Stromal cell of bone marrow (primary cell): ENCODE measurements at regions not wholly inside any gene's neighbourhood (a gene's known extent, or its start where the extent isn't known, plus 50 kb on each side); places are given as distances from the start of the nearest gene placed in this dataset.

Experiments
- DNase-seq: peaks from one replicate; pipeline ENCODE4 v3.0.0-alpha.2; 2012; ENCODE audit warnings: low read depth

DNA sequence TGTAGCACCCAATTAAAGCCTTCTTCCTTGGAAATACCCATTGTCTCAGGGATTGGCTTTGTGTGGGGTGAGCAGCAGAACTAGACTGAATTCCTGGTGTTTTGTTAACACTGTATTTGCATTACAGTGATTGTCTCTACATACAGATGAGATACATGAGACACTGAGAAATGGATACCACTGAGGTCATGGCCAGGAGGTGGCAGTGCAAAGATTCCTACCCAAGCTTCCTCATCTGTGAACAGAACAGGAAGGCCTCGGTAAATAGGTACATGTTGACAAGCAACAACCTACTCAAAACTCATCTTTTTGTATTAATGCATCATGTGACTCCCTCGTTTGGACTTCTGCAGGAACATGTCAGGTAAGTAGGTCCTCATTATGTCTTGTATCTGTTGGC lies 445.8 kb upstream of the RGPD4 start:
- DNase-seq: no peak

DNA sequence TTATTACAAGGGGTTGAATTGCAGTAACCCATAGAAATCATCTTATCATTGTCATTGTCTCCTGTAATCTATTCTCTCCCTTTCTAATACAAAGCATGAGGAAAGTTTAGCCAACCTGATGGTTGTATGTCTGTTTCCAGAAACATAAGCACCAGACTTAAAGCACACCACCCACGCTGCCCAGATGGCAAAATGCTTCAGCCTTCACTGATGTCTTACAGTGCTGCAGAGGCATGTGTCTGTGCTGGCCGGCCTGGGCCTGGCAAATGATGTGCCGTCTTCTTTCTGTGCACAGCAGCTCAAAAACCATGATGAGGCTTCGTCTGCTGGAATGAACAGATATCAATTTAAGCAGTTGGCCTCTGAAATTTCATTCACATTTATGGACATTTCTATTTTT lies 443.0 kb upstream of the RGPD4 start:
- DNase-seq: no peak

GRCh38 chr2:107384422-107384821 lies 442.3 kb upstream of the RGPD4 start:
- DNase-seq: no peak

GRCh38 chr2:107385921-107386320 lies 440.8 kb upstream of the RGPD4 start:
- DNase-seq: no peak

DNA sequence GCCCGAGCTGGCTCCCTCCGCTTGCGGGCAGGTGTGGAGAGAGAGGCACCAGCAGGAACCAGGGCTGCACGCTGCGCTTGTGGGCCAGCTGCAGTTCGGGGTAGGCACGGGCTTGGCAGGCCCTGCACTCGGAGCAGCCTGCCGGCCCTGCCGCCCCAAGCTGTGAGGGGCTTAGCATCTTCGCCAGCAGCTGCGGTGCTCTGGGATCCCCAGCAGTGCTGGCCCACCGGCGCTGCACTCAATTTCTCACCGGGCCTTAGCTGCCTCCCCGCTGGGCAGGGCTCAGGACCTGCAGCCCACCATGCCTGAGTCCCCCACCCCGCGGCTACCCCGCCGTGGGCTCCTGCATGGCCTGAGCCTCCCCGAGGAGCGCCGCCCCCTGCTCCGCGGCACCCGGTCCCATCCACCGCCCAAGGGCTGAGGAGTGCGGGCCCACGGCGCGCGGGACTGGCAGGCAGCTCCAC lies 434.4 kb upstream of the RGPD4 start:
- DNase-seq: no peak

DNA sequence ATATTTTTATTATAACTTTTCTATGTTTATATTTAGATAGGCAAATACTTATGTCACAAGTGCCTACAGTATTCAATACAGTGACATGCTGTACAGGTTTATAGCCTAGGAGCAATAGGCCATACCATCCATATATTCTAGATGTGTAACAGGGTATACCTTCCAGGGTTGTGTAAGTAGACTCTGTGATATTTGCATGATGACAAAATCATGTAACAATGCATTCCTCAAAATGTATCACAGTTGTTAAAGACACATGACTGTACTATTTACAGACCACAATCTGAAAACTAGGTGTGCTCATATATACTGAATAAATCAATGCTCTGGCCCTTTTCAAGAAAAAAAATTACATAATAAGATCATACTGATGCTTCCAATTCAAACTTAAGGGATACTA lies 433.2 kb upstream of the RGPD4 start:
- no peak for DNase-seq

DNA sequence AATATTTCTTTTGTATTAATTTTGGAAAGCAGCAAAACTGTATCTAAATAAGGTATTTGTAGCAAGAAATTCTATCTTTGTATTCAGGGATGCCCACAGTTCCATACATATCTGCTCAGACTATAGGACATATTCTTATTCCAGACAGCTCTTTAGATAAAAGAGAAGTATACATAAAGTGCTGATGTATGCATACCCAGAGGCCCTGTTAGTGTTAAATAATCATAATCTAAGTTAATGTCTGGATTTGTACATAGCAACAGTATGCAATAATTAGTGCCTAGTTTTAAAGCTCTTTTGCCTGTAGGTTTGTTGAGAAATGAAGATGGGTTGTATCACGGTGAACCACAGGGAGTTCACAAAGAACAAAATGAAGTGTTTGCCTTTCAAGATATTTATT lies 428.0 kb upstream of the RGPD4 start:
- DNase-seq: no peak

GRCh38 chr2:107402330-107402729 lies 424.4 kb upstream of the RGPD4 start:
- DNase-seq: no peak

DNA sequence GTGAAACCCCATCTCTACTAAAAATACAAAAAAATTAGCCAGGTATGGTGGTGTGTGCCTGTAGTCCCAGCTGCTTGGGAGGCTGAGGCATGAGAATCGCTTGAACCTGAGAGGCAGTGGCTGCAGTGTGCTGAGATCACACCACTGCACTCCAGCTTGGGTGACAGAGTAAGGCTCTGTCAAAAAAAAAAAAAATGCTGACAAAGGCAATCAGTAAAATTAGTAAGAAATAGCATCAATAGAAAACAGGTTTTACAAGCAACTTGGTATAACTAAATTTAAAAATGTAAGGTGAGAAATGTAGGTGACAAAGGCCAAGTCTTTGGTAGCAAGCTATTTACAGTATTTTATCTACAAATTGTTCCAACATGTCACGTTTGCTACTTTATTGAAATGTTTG lies 421.4 kb upstream of the RGPD4 start:
- no peak for DNase-seq

- DNase-seq: no peak
Observed at GRCh38 chr2:107407017-107407416, 419.7 kb upstream of the RGPD4 start.

GRCh38 chr2:107407974-107408373 lies 418.7 kb upstream of the RGPD4 start:
- no peak for DNase-seq

GRCh38 chr2:107411267-107411666 lies 415.4 kb upstream of the RGPD4 start:
- DNase-seq: no peak

DNA sequence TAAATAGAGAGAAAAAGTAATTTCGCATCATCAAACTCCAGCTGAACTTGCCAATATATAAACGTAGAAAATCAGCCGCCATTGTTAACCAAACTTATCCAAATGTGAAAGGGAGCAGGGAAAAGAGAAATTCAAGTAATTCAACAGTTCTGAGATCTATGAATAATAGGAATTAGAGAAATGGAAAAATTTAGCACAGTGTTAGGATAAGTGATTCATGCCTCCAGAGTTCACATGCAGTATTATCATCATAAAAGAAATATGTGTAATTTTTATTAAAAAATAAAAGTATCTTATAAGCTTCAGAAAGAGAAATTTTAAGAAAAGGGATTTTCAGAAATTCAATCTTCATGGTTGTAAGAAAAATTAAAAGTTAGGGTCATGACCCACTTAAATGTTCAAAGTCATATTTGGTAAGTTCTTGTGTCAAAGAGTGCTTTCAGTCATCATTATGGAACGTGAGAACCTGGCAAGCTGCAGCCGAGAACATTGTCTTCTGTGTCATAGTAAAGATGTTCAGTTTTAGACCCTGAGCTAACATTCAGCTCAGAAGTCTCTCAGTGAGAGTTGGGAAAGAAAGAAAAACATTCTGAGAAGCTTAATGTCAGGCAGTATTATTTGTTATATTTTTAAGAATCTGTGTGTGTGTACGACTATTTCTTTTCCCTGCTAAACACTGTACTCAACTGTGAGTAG lies 414.3 kb upstream of the RGPD4 start:
- DNase-seq: peak; percentile 37

GRCh38 chr2:107412981-107413380 lies 413.7 kb upstream of the RGPD4 start:
- peak; percentile 67 for DNase-seq

- no peak for DNase-seq
Observed at GRCh38 chr2:107414376-107414775, 412.3 kb upstream of the RGPD4 start.

DNA sequence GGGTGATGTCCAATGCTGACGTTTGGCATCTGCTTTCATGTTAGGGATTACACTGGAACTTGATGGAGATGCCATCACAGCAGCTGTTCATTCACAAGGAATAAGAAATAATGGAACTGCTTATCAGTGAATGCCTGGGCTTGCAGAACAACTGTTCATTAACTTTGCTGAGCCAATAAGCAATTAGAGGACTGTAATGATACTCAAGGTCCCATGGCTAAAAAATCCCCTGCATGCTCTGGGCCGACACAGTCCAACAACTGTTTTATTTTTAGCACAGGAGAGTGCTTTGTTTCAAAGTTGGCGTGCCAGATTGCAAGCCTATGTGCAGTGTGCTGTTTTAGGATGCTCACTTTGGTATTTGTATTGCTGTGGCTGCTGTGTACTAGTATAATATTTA lies 408.0 kb upstream of the RGPD4 start:
- no peak for DNase-seq

DNA sequence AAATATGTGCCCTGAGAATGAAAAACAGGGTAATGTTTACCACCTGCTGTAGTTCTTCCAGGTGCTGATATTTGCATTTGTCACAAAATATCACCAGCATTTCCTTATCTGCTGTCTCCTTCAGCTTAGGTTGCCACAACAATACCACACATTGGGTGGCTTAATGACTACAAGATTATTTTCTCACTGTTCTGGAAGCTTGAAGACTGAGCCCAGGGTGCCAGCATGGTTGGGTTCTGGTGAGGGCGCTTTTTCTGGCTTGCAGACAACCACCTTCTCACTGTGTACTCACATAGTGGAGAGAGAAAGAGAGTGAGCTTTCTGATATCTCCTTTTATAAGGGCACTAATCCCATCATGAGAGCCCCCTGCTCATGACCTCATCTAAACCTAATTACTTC lies 407.5 kb upstream of the RGPD4 start:
- no peak for DNase-seq

- no peak for DNase-seq
Observed at GRCh38 chr2:107428781-107429180, 397.9 kb upstream of the RGPD4 start.

GRCh38 chr2:107430006-107430405 lies 396.7 kb upstream of the RGPD4 start:
- no peak for DNase-seq

- DNase-seq: no peak
Observed at GRCh38 chr2:107430596-107431266, 396.0 kb upstream of the RGPD4 start.

DNA sequence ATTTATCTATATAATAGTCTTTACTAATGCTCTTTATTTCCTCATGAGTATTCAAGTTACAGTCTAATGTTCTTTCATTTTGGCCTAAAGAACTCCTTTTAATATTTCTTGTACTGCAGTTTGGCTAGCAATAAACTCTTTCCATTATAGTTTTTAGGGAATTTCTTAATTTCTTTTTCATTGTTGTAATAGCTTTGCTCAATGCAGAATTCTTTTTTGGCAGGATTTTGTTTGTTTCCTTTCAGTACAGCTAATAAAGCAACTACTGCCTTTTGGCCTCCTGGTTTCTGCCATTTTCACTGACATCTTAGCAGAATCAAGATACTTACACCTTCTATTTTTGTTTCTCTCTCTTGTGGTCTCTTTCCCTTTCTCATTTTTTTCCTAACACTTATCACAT lies 390.4 kb upstream of the RGPD4 start:
- DNase-seq: no peak

DNA sequence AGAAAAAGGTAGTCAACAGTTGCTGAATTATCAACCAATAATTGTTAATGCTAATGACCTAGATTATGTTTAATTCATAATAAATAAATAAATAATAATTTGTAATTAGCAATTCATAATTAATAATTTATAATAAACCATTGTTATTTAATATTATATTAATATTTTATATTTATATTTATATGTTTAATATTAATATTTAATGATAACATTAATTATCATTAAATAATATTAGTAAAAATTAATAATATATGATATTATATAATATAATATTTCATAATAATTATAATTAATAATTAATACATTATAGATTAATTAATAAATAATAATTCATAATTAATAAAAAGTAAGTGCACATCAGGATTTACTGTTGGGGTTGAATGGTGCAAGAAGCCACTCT lies 389.4 kb upstream of the RGPD4 start:
- DNase-seq: no peak

- no peak for DNase-seq
Observed at GRCh38 chr2:107437807-107438206, 388.9 kb upstream of the RGPD4 start.

- DNase-seq: no peak
Observed at GRCh38 chr2:107448160-107448559, 378.5 kb upstream of the RGPD4 start.
